ENCODE measurements at regions not wholly inside any gene's neighbourhood (a gene's known extent, or its start where the extent isn't known, plus 50 kb on each side); places are given as distances from the start of the nearest gene placed in this dataset.

GRCh38 chr14:42602336-42602845 is 995.7 kb downstream of the LRFN5 start:
- TF ChIP-seq CTCF (IDR thresholded peaks at IDR 0.05) (no peak), EP300 (IDR thresholded peaks at IDR 0.05) (no peak), POLR2A (IDR thresholded peaks at IDR 0.05; ENCODE audit: low read depth) (no peak)
